ENCODE measurements at regions not wholly inside any gene's neighbourhood (a gene's known extent, or its start where the extent isn't known, plus 50 kb on each side); places are given as distances from the start of the nearest gene placed in this dataset.

- DNase-seq (no peak), ATAC-seq (no peak)
- no peak for TF ChIP-seq CTCF (IDR thresholded peaks at IDR 0.05)
- no peak for TF ChIP-seq POLR2A (IDR thresholded peaks at IDR 0.05)
- H3K4me1 ChIP-seq, result peaks cover 0 to 12% (median 6%) of the 10 kb centered on the region in 4 donors
- H3K27ac ChIP-seq, result no peak overlapping the region
- H3K36me3 ChIP-seq, result no peaks in the 10 kb centered on the region
- WGBS (ENCODE audit: insufficient coverage, low coverage, low lambda C conversion rate, missing lambda C conversion rate), result 53% methylated on average over 4 of the region's 4 CpGs
- no peaks in the 10 kb centered on the region for H3K9me3 ChIP-seq
- intact Hi-C loops (cut with DNase I), result no loop called here
- no peak overlapping the region for H3K4me3 ChIP-seq
- H3K27me3 ChIP-seq, result no peaks in the 10 kb centered on the region
Measured at GRCh38 chr5:56514245-56514644, 281.1 kb upstream of the ANKRD55 start.

GRCh38 chr5:56513141-56513540, 280.0 kb upstream of the ANKRD55 start:
- TF ChIP-seq CTCF (IDR thresholded peaks at IDR 0.05), result no peak
- no peak for TF ChIP-seq POLR2A (IDR thresholded peaks at IDR 0.05)
- no peak overlapping the region for H3K4me3 ChIP-seq
- H3K27ac ChIP-seq, result no peak overlapping the region
- WGBS (ENCODE audit: insufficient coverage, low coverage, low lambda C conversion rate, missing lambda C conversion rate), result 0% methylated on average over 1 of the region's 1 CpG
- H3K27me3 ChIP-seq, result no peaks in the 10 kb centered on the region
- H3K4me1 ChIP-seq, result peaks cover 0 to 12% (median 6%) of the 10 kb centered on the region in 4 donors
- H3K9me3 ChIP-seq, result no peaks in the 10 kb centered on the region
- ATAC-seq (no peak), DNase-seq (no peak)
- intact Hi-C loops (cut with DNase I), result no loop called here
- H3K36me3 ChIP-seq, result no peaks in the 10 kb centered on the region

GRCh38 chr5:56512313-56512996, 279.3 kb upstream of the ANKRD55 start:
- WGBS (ENCODE audit: insufficient coverage, low coverage, low lambda C conversion rate, missing lambda C conversion rate), result 83% methylated on average over 3 of the region's 6 CpGs
- H3K4me1 ChIP-seq, result peaks cover 0 to 12% (median 5%) of the 10 kb centered on the region in 4 donors

GRCh38 chr5:56511326-56511841, 278.3 kb upstream of the ANKRD55 start:
- H3K27me3 ChIP-seq, result no peaks in the 10 kb centered on the region
- no peaks in the 10 kb centered on the region for H3K9me3 ChIP-seq
- peaks cover 0 to 2% (median under 1%) of the 10 kb centered on the region in 4 donors for H3K4me1 ChIP-seq
- WGBS (ENCODE audit: insufficient coverage, low coverage, low lambda C conversion rate, missing lambda C conversion rate), result 100% methylated on average over 1 of the region's 2 CpGs
- no peak for DNase-seq
- H3K27ac ChIP-seq, result no peak overlapping the region
- H3K4me3 ChIP-seq, result no peak overlapping the region
- intact Hi-C loops (cut with DNase I), result no loop called here
- H3K36me3 ChIP-seq, result no peaks in the 10 kb centered on the region
- TF ChIP-seq CTCF (IDR thresholded peaks at IDR 0.05) (no peak), POLR2A (IDR thresholded peaks at IDR 0.05) (no peak)
- no peak for ATAC-seq

More at GRCh38 chr5:56512313-56512996, 279.3 kb upstream of the ANKRD55 start:
- Histone ChIP-seq H3K36me3 (no peaks in the 10 kb centered on the region), H3K27ac (no peak overlapping the region), H3K27me3 (no peaks in the 10 kb centered on the region), H3K4me3 (no peak overlapping the region), H3K9me3 (no peaks in the 10 kb centered on the region)
- ATAC-seq (peak in 3 of 4 donors; percentile 35 to 55 (median 41)), DNase-seq (no peak)
- TF ChIP-seq POLR2A (IDR thresholded peaks at IDR 0.05) (no peak), CTCF (IDR thresholded peaks at IDR 0.05) (no peak)
- intact Hi-C loops (cut with DNase I), result no loop called here

Data from right lobe of liver (tissue), 6 donors.